CD4-positive, alpha-beta T cell (primary cell): ENCODE measurements at regions not wholly inside any gene's neighbourhood (a gene's known extent, or its start where the extent isn't known, plus 50 kb on each side); places are given as distances from the start of the nearest gene placed in this dataset.

ENCODE experiments used
- ATAC-seq: fragments of 200-7000 bp; cut with Tn5 transposase; one replicate; pipeline ENCODE4 v1.10.0; 2022; ENCODE audit warnings: mild to moderate bottlenecking; ENCODE audit not compliant: poor library complexity
- CTCF ChIA-PET: fragments of 350-600 bp; sonication (Branson Sonifier 250); formaldehyde crosslinking; loops from one replicate; lab custom pipeline; 2021; ENCODE audit warnings: antibody characterized with exemption, inconsistent platforms; lab: Charles Lee
- POLR2A ChIA-PET: fragments of 350-600 bp; sonication (Branson Sonifier 250); formaldehyde crosslinking; loops from one replicate; lab custom pipeline; 2021; ENCODE audit warnings: antibody characterized with exemption, inconsistent platforms; lab: Charles Lee
- DNase-seq, 14 experiments: peaks; one replicate each; pipeline ENCODE4 v3.0.0-alpha.2; 2013 to 2020; ENCODE audit warnings: mixed read lengths in 2 of 14
- H3K27ac ChIP-seq, 2 donors: one replicate each; pipeline versions ENCODE4 v1.5.1 to v1.7.0; 2013; ENCODE audit warnings: low read length in 2 of 2, low read depth in 1 of 2, mild to moderate bottlenecking in 1 of 2
- H3K27me3 ChIP-seq, 2 experiments: 1 replicate in 1 of 2; 2 replicates in 1 of 2; pipeline versions ENCODE4 v1.6.1 to v1.7.0; 2013; ENCODE audit warnings: low read length in 2 of 2, control low read depth in 1 of 2, mild to moderate bottlenecking in 1 of 2, moderate library complexity in 1 of 2; ENCODE audit not compliant: insufficient read depth in 2 of 2, control insufficient read depth in 1 of 2
- H3K36me3 ChIP-seq: one replicate; pipeline ENCODE4 v1.6.1; 2013; ENCODE audit warnings: low read length, control low read depth; ENCODE audit not compliant: insufficient read depth
- H3K4me1 ChIP-seq: one replicate; pipeline ENCODE4 v1.6.1; 2013; ENCODE audit warnings: low read length, control low read depth; ENCODE audit not compliant: insufficient read depth
- H3K4me3 ChIP-seq: one replicate; pipeline ENCODE4 v1.5.1; 2013; ENCODE audit warnings: mild to moderate bottlenecking, low read length, moderate library complexity
- H3K9me3 ChIP-seq, 2 experiments: 1 replicate in 1 of 2; 2 replicates in 1 of 2; pipeline versions ENCODE4 v1.6.1 to v1.7.0; 2013; ENCODE audit warnings: low read length in 2 of 2, mild to moderate bottlenecking in 2 of 2, control low read depth in 1 of 2, moderate library complexity in 1 of 2; ENCODE audit not compliant: control insufficient read depth in 1 of 2, insufficient read depth in 1 of 2
- H3K27ac Mint-ChIP-seq: one replicate; pipeline ENCODE4 v1.8.0; 2020; ENCODE audit warnings: mixed read lengths
- H3K27me3 Mint-ChIP-seq: one replicate; pipeline ENCODE4 v1.8.0; 2021; ENCODE audit warnings: mixed read lengths
- H3K36me3 Mint-ChIP-seq: one replicate; pipeline ENCODE4 v1.8.0; 2021; ENCODE audit warnings: low read depth, mixed read lengths
- H3K4me1 Mint-ChIP-seq: one replicate; pipeline ENCODE4 v1.8.0; 2021; ENCODE audit warnings: low read depth, mixed read lengths
- H3K4me3 Mint-ChIP-seq: one replicate; pipeline ENCODE4 v1.8.0; 2020; ENCODE audit warnings: mild to moderate bottlenecking, mixed read lengths
- H3K9me3 Mint-ChIP-seq: one replicate; pipeline ENCODE4 v1.8.0; 2020; ENCODE audit warnings: mixed read lengths
- intact Hi-C, 2 experiments: fragments of 100-400 bp; cut with DNase I in 1 of 2; cut with micrococcal nuclease in 1 of 2; formaldehyde crosslinking; loops; one replicate each; pipeline versions ENCODE4 v1.15.1 to v1.9.0; 2023 to 2025; cut with DNase I, micrococcal nuclease
- TF ChIP-seq, protein P1 (sequence below): fragments of 200-600 bp; IDR thresholded peaks from one replicate; pipeline ENCODE4 v1.8.0; 2022; ENCODE audit warnings: antibody characterized with exemption, mild to moderate bottlenecking

DNA sequence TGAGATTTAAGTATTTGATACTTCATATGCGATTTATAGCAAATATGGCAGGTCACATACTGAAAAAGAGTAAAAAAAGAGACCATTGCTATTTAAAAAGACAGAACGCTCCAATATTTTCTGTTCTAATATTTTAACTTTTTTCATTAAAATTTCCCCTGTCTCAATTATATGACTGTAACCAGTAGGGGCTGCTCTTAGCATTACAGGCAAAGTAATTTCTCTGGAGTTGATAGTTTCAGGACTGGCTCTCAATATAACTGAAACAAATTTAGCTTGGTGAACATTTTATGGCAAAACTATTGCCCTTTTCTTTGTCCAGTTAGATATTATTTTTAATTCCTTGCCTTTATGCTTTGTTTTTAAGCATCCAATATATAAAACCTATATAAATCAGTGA is 286.3 kb upstream of the ROBO2 start:
- Histone ChIP-seq H3K9me3 (no peaks in the 10 kb centered on the region), H3K27ac (no peak overlapping the region), H3K36me3 (no peaks in the 10 kb centered on the region), H3K4me3 (no peak overlapping the region), H3K27me3 (no peaks in the 10 kb centered on the region), H3K4me1 (no peaks in the 10 kb centered on the region)
- H3K9me3 Mint-ChIP-seq, result peaks cover 6% of the 10 kb centered on the region
- DNase-seq (no peak), ATAC-seq (no peak)
- no peaks in the 10 kb centered on the region for H3K4me1 Mint-ChIP-seq
- H3K36me3 Mint-ChIP-seq, result no peaks in the 10 kb centered on the region
- no peak overlapping the region for H3K4me3 Mint-ChIP-seq
- H3K27me3 Mint-ChIP-seq, result no peaks in the 10 kb centered on the region
- TF ChIP-seq, protein P1, sequence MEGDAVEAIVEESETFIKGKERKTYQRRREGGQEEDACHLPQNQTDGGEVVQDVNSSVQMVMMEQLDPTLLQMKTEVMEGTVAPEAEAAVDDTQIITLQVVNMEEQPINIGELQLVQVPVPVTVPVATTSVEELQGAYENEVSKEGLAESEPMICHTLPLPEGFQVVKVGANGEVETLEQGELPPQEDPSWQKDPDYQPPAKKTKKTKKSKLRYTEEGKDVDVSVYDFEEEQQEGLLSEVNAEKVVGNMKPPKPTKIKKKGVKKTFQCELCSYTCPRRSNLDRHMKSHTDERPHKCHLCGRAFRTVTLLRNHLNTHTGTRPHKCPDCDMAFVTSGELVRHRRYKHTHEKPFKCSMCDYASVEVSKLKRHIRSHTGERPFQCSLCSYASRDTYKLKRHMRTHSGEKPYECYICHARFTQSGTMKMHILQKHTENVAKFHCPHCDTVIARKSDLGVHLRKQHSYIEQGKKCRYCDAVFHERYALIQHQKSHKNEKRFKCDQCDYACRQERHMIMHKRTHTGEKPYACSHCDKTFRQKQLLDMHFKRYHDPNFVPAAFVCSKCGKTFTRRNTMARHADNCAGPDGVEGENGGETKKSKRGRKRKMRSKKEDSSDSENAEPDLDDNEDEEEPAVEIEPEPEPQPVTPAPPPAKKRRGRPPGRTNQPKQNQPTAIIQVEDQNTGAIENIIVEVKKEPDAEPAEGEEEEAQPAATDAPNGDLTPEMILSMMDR, result no peak
- intact Hi-C loops, result no loop called here
- ChIA-PET CTCF (no interaction called here), POLR2A (no interaction called here)
- H3K27ac Mint-ChIP-seq, result no peak overlapping the region

DNA sequence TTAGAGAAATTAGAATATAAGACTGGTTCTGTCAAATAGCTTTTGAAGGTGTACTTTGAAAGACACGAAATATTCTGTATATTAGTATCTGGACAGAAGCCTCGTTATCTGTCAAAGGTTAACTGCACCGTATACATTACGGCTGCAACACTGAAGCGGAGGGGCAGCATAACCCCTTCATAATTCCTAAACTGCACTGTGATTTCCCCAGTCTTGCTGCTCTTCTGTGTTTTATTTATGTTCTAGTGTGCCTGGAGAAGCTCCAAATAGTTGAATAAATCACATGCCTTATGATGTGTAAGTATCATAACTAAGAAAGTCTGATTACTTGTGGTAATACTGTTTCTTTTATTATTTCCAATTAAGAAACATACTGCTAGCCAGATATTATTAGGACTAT is 285.7 kb upstream of the ROBO2 start:
- ChIA-PET CTCF (no interaction called here), POLR2A (no interaction called here)
- ATAC-seq (no peak), DNase-seq (no peak)
- intact Hi-C loops, result no loop called here
- H3K27me3 ChIP-seq, result no peaks in the 10 kb centered on the region
- H3K27ac ChIP-seq, result no peak overlapping the region
- TF ChIP-seq, protein P1, result no peak
- H3K4me3 ChIP-seq, result no peak overlapping the region
- no peak overlapping the region for H3K27ac Mint-ChIP-seq
- H3K4me3 Mint-ChIP-seq, result no peak overlapping the region
- peaks cover 6% of the 10 kb centered on the region for H3K9me3 Mint-ChIP-seq
- H3K27me3 Mint-ChIP-seq, result no peaks in the 10 kb centered on the region
- no peaks in the 10 kb centered on the region for H3K36me3 ChIP-seq
- no peaks in the 10 kb centered on the region for H3K4me1 ChIP-seq
- H3K36me3 Mint-ChIP-seq, result no peaks in the 10 kb centered on the region
- no peaks in the 10 kb centered on the region for H3K4me1 Mint-ChIP-seq
- no peaks in the 10 kb centered on the region for H3K9me3 ChIP-seq

DNA sequence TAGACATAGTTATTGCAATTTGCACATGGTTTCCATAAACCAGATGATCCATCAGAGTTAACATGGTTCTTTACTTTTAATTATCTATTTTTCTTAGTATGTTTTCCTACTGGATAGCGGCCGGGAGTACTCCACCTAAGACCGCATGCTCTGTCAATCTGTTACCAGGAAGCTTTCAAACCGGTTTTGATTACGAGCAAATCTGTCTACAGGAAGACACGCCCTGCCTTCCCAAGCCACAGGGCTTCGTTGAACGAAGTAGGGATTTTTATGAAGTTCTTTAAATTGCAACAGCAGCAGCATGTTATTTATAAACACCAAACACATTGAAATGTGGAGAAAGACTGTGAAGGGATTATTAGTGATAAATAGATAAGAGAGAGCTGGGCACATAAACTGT is 283.3 kb upstream of the ROBO2 start:
- H3K27me3 Mint-ChIP-seq, result no peaks in the 10 kb centered on the region
- H3K36me3 Mint-ChIP-seq, result no peaks in the 10 kb centered on the region
- POLR2A ChIA-PET, result no interaction called here
- no peak overlapping the region for H3K27ac ChIP-seq
- no peaks in the 10 kb centered on the region for H3K4me1 ChIP-seq
- no peaks in the 10 kb centered on the region for H3K9me3 ChIP-seq
- peaks cover 3% of the 10 kb centered on the region for H3K9me3 Mint-ChIP-seq
- H3K4me1 Mint-ChIP-seq, result no peaks in the 10 kb centered on the region
- no peak overlapping the region for H3K4me3 Mint-ChIP-seq
- no peak for DNase-seq
- no peak overlapping the region for H3K27ac Mint-ChIP-seq
- CTCF ChIA-PET, result no interaction called here
- TF ChIP-seq, protein P1, result no peak
- no peak for ATAC-seq
- intact Hi-C loops, result no loop called here
- H3K4me3 ChIP-seq, result no peak overlapping the region
- no peaks in the 10 kb centered on the region for H3K36me3 ChIP-seq
- H3K27me3 ChIP-seq, result no peaks in the 10 kb centered on the region
